Left renal cortex interstitium (tissue), 4 donors: ENCODE measurements at regions not wholly inside any gene's neighbourhood (a gene's known extent, or its start where the extent isn't known, plus 50 kb on each side); places are given as distances from the start of the nearest gene placed in this dataset.

Experiments
- DNase-seq, 4 donors: peaks; one replicate each; pipeline ENCODE4 v3.0.0-alpha.2; 2013; ENCODE audit warnings: low read depth in 4 of 4, low spot score in 2 of 4, missing footprints in 1 of 4

DNA sequence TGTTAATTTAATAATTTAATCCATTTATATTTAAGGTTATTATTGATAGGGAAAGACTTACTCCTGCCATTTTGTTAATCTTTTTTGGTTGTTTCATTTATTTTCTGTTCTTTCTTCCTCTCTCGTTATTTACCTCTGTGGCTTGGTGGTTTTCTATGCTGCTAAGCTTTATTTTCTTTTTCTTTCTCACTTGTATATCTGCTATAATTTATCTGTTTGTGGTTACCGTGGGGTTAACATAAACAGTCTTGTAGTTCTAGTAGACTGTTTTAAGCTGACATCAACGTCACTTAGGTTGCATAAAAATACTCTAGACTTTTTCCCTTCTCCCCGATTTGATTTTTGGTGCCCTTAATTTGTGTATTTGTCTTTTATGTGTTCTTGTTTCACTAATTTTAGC lies 381.3 kb upstream of the SPTLC3 start:
- no peak for DNase-seq

GRCh38 chr20:12638633-12639312 lies 370.0 kb upstream of the SPTLC3 start:
- DNase-seq = no peak

DNA sequence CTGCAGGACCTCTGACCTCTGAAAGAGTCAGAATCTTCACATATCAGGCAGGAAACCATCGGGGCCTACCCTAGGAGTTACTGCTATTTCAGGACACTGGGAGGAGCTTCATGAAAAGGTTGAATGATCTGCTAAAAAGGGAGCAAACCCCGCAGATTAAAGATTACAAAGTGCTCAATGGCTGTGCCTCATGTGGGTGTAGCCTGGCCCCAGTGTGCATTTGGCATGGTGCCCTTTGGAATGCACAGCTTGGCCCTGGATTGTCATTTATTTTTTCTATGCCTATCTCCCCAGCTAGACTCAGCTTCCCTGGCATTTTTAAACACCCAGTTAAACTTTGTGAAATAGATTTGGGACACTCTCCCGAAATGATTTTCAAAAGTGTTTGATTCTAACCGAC lies 368.5 kb upstream of the SPTLC3 start:
- no peak for DNase-seq

DNA sequence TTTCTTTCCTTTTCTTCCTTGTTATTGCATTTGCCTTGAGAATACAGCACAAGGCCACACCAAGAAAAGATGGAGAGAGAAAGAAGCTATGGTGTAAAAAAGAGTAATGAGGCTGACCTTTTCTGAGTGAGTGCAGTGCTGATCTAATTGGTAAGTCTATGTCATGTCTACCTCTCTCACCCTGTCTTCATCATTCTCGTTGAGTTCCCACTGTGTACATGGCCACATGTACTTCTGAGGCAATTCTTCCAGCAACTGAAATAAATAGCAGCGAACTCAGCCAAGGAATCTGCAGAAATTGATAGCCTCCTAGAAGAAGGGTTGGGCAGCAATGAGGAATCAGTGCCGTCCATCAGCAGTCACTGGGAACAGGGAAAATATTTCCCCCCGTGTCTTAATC lies 367.2 kb upstream of the SPTLC3 start:
- no peak for DNase-seq

- no peak for DNase-seq
These were observed 364.3 kb upstream of the SPTLC3 start for GRCh38 chr20:12644461-12644860.

- DNase-seq = no peak
These were observed 359.5 kb upstream of the SPTLC3 start for GRCh38 chr20:12649234-12649633.

- no peak for DNase-seq
These were observed 355.1 kb upstream of the SPTLC3 start for GRCh38 chr20:12653642-12654041.

- no peak for DNase-seq
These were observed 348.8 kb upstream of the SPTLC3 start for GRCh38 chr20:12659942-12660341.

DNA sequence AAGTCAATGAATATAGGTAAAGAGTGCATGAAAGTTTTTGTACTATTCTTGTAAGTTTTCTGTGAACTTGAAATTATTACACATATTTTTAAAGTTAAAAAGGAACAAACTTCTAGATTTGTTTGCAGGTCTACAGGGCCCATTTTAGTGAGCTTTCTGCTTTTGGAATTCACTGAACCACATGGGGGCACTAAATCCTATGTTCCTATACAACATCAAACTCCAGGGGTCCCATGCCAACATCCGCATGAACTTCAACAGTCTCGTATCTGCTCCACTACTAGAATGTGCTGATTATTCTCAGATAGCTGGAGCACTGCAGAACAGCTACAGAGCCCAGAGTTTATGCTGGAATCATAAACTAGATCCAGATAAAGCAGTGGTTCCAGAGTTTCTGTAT lies 347.9 kb upstream of the SPTLC3 start:
- peak in 2 of 4 donors; percentile 21 to 37 for DNase-seq

- DNase-seq = no peak
These were observed 338.5 kb upstream of the SPTLC3 start for GRCh38 chr20:12670301-12670700.

DNA sequence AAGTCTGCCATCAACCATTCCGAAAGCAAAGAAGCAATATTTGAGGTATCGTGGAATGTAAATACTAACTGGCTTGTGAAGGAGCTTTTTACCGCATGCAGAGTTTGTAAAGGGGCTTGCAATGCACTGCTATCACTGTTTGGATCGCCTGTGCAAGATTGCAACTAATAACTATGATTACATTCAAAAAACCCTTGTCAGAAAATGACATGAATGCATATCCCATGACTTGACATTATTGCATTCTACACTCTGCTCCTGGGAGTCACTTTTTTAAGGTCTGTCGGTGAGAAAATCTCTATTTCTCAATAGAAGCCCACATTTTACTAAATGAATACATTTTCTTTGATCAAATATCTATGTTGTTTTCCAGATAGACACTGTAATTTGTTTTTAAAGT lies 335.4 kb upstream of the SPTLC3 start:
- no peak for DNase-seq

GRCh38 chr20:12677925-12678324 lies 330.8 kb upstream of the SPTLC3 start:
- no peak for DNase-seq

DNA sequence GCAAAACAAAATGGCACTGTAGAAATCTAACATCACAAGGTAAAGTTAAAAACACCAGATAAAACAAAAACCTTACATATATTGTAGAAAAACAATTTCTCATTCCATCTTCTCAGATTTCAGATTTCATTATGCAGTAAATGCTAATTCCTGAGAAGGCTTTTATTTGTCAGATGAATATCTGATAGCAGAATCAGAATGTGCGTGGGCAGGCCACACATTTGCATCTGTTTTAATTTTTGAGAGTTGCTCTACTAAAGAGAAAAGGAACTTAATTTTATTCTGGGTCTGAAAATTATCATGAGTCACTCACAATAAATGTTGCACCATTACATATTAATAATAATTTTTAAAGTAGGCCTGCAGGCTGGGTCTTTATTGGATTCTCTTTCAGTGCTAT lies 329.3 kb upstream of the SPTLC3 start:
- no peak for DNase-seq

- no peak for DNase-seq
These were observed 326.2 kb upstream of the SPTLC3 start for GRCh38 chr20:12682613-12683012.

- DNase-seq = no peak
These were observed 321.3 kb upstream of the SPTLC3 start for GRCh38 chr20:12687476-12687875.

DNA sequence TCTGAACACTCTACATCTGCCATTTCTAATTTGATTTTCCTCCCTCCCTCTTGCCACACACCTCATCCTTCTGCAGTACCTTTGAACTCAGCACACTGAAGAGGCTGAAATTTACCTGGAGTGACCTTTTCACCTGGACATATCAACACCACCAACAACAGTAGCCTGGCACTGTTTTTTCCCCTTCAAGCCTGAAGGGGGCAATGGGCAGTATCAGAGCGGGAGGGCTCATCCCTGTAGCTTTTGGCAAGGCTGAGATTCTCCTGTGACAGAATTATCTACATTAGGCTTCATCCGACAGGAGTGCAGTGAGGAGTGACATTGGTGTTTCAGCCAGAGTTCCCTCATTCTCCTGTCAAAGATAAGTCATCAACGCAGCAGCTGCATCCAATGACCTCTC lies 312.8 kb upstream of the SPTLC3 start:
- no peak for DNase-seq

GRCh38 chr20:12698817-12699216 lies 310.0 kb upstream of the SPTLC3 start:
- DNase-seq = no peak

DNA sequence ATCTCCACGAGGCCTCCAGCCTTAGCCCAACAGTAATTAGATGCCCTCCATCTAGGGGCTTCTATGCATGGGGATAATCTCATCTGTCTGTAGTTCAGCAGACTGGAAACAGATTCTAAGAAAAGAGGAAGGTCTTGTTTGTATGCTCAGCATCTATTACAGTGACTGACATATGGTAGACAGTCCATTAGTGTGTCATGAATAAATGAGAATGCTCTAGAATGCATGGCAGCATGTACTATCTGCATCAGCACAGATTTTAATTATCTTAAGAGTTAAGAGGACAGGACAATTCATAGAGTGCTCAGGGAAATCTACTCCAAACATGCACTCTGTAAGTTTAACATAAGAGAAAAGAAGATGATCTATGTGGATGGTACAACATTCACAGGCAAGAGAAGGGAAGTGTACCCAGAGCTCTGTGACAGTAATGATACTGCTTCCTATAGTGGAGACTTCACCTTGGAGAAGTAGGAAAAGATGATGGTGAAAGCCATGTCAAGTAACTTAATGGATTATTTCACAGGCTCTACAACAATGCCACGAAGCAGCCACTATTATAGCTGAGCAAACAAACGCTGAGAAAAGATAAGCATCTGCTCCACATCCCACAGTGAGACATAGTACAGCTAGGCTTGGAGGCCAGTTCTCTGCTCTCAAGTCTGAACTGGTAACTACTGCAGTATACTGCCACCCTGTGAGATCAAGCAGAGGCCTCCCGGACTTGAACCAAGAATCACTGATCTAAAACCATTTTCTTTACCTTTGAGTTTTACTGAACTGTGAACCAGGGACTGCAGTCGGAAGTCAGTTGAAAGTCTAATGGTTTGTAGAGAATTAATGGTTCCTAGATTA lies 309.2 kb upstream of the SPTLC3 start:
- DNase-seq = no peak

GRCh38 chr20:12700701-12701100 lies 308.1 kb upstream of the SPTLC3 start:
- no peak for DNase-seq

DNA sequence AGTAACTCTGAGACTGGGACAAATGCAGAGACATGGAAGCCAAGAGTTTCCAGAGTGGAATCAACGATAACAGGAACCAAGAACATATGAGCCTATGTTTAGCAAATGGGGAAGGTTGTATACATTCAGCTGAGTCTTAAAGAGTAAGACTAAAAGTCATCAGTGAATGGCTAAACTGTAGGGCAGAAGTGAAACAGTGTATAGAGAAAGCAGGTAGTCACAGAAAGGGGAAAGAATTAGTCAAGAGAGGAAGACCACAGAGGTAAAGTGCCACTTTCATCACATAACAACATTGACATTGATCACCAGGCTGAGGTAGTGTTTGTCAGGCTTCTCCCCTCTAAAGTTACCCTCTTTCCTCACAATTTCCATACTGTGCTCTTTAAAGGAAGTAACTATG lies 306.5 kb upstream of the SPTLC3 start:
- DNase-seq = no peak

GRCh38 chr20:12715371-12715770 lies 293.4 kb upstream of the SPTLC3 start:
- no peak for DNase-seq

GRCh38 chr20:12715991-12716680 lies 292.6 kb upstream of the SPTLC3 start:
- no peak for DNase-seq
